T-helper 1 cell (primary cell): ENCODE measurements at regions not wholly inside any gene's neighbourhood (a gene's known extent, or its start where the extent isn't known, plus 50 kb on each side); places are given as distances from the start of the nearest gene placed in this dataset.

Experiments used
- DNase-seq, 5 donors: peaks; one replicate each; pipeline ENCODE4 v3.0.0-alpha.2; 2012 to 2020

GRCh38 chr15:96535148-96535547, 204.6 kb downstream of the NR2F2 start:
- DNase-seq, result no peak

- DNase-seq, result no peak
Observed at GRCh38 chr15:96538491-96538890, 208.0 kb downstream of the NR2F2 start.

- no peak for DNase-seq
Observed at GRCh38 chr15:96540283-96540682, 209.8 kb downstream of the NR2F2 start.

GRCh38 chr15:96542130-96542770, 211.8 kb downstream of the NR2F2 start:
- DNase-seq, result no peak

- no peak for DNase-seq
Observed at GRCh38 chr15:96544162-96544756, 213.8 kb downstream of the NR2F2 start.

- DNase-seq, result no peak
Observed at GRCh38 chr15:96549136-96549535, 218.6 kb downstream of the NR2F2 start.

- DNase-seq, result no peak
Observed at GRCh38 chr15:96551196-96551595, 220.7 kb downstream of the NR2F2 start.

GRCh38 chr15:96551722-96552121, 221.2 kb downstream of the NR2F2 start:
- no peak for DNase-seq

GRCh38 chr15:96553006-96553405, 222.5 kb downstream of the NR2F2 start:
- no peak for DNase-seq

GRCh38 chr15:96553451-96553850, 223.0 kb downstream of the NR2F2 start:
- DNase-seq, result no peak

- DNase-seq, result no peak
Observed at GRCh38 chr15:96553931-96554330, 223.4 kb downstream of the NR2F2 start.

- no peak for DNase-seq
Observed at GRCh38 chr15:96554541-96554940, 224.0 kb downstream of the NR2F2 start.

- DNase-seq, result no peak
Observed at GRCh38 chr15:96559087-96559486, 228.6 kb downstream of the NR2F2 start.

GRCh38 chr15:96559631-96560030, 229.1 kb downstream of the NR2F2 start:
- no peak for DNase-seq

GRCh38 chr15:96560246-96560895, 229.9 kb downstream of the NR2F2 start:
- DNase-seq, result no peak

GRCh38 chr15:96561593-96561992, 231.1 kb downstream of the NR2F2 start:
- no peak for DNase-seq

- DNase-seq, result no peak
Observed at GRCh38 chr15:96564546-96564945, 234.0 kb downstream of the NR2F2 start.

GRCh38 chr15:96565266-96565665, 234.8 kb downstream of the NR2F2 start:
- no peak for DNase-seq

- DNase-seq, result no peak
Observed at GRCh38 chr15:96574782-96575181, 244.3 kb downstream of the NR2F2 start.

GRCh38 chr15:96576596-96576995, 246.1 kb downstream of the NR2F2 start:
- DNase-seq, result no peak

GRCh38 chr15:96578393-96578792, 247.9 kb downstream of the NR2F2 start:
- DNase-seq, result no peak

- DNase-seq, result no peak
Observed at GRCh38 chr15:96581371-96581770, 250.9 kb downstream of the NR2F2 start.

- no peak for DNase-seq
Observed at GRCh38 chr15:96582473-96582872, 252.0 kb downstream of the NR2F2 start.

- no peak for DNase-seq
Observed at GRCh38 chr15:96583671-96584070, 253.2 kb downstream of the NR2F2 start.
